Activated effector memory CD4-positive, alpha-beta T cell treated with anti-CD3 and anti-CD28 coated beads, Interleukin-2, amount 50 U/mL, for 16 hours (primary cell): ENCODE measurements at regions not wholly inside any gene's neighbourhood (a gene's known extent, or its start where the extent isn't known, plus 50 kb on each side); places are given as distances from the start of the nearest gene placed in this dataset.
"Not testable (repeated sequence)": the region's sequence is repeated elsewhere in the genome, so short reads cannot be mapped to it uniquely, and the experiment has no call there.

ENCODE experiments used
- DNase-seq: peaks from one replicate; pipeline ENCODE4 v3.0.0-alpha.2; 2020

DNA sequence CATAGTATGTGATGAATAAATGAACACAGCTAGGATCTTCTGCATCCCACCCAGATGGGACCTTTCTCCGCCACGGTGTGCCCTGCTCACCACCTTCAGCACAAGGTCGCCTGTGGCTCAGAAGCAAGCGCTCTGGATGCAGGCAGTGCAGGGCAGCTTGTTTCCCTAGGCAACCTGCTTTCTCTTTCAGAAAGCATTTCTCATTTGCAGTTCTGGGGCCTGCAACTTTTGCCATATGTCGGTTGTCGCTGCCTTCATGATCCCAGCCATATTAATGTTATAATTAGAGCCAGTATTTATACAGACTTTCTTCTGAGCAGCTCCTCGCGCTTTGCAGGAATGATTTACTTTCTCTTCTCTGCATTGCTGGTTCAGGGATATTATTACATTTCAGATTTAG lies 692.8 kb downstream of the RNF144A start:
- no peak for DNase-seq

- DNase-seq, result no peak
Observed at GRCh38 chr2:7611750-7612149, 694.5 kb downstream of the RNF144A start.

DNA sequence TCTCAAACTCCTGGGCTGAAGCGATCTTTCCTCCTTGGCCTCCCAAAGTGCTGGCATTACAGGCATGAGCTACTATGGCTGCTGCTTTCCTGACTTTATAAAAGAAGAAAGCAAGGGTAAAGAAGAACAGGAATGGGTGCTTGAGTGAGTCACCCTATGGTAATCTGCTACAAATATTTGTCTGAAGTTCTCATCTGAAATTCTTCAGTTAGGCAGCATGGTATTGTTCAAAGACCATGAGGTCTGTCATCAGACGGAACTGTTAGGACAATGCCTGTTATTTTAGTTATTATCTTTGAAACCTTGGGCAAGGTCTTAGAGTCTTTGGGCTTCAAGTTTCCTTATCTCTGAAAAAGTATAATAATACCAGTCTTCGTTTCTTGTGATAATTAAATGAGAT lies 695.8 kb downstream of the RNF144A start:
- DNase-seq, result no peak

- DNase-seq, result no peak
Observed at GRCh38 chr2:7613831-7614230, 696.6 kb downstream of the RNF144A start.

DNA sequence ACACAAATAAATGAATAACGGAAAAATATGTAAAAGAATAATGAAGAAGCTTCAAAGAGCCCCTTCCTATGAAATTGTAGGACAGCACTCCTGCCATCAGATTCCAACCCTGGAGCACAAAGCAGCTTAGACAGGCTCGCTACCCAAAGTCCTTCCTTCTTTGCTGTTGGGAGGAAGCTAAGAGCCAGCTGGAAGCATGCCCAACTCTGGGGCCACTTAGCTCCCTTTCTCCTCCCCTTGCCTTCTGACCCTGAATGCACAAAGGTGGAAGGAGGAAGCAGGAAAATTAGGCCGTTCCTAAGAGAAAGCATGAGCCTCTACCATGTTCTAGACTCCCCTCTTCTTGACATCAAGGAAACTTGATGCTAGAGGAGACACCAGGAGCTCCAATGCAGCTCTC lies 700.8 kb downstream of the RNF144A start:
- DNase-seq, result no peak

DNA sequence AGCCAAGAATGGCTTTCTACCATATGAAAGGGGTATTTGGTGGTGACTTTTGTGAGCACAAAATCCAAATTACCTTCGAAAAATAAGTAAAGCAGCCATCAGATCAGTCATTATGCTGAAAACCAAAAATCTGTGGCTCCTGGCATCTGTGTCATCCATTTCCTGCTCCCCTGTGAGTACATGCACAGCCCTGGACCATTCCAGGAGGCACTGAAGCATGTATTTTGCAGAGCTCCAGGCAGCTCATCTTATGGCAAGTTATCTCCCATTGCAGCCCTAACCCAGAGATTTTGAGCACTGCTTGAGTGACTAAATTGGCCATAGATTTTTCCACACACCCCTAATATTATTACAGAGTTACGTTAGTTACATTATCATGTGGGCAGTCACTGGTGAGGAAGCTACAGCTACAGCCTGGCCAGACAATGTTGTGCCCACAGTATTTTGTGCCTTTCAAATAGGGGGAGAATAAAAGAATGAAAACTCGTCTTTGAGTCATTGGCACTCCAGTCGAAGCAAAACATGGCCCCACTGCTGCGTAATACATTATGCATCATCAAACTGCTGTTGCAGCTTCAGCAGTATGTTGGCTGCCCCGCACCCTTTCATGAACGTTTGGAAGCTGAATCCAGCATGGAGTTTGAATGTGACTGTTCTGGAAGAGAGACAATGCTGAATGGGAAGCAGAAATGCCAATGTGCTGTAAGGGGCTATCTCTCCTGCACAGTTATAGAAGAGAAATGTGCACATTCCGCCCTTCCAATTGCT lies 702.2 kb downstream of the RNF144A start:
- no peak for DNase-seq

DNA sequence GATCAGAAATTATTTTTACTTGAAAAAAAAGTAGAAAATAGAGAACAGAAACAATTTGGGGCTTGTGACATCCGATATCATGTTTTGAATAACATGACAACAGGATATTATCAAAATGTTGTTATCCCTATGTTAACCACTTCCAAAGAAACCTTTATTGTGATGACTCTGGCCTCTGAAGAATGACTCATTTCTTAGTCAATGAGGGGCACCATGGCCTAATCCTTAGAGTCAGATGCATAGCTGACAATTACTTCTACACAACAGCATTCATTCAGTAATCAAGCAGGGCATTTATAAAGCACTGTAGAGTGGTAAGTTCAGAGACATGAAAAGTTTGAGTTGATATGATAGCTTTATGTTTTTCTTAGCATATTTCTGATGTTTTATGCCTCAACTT lies 703.0 kb downstream of the RNF144A start:
- DNase-seq, result no peak

DNA sequence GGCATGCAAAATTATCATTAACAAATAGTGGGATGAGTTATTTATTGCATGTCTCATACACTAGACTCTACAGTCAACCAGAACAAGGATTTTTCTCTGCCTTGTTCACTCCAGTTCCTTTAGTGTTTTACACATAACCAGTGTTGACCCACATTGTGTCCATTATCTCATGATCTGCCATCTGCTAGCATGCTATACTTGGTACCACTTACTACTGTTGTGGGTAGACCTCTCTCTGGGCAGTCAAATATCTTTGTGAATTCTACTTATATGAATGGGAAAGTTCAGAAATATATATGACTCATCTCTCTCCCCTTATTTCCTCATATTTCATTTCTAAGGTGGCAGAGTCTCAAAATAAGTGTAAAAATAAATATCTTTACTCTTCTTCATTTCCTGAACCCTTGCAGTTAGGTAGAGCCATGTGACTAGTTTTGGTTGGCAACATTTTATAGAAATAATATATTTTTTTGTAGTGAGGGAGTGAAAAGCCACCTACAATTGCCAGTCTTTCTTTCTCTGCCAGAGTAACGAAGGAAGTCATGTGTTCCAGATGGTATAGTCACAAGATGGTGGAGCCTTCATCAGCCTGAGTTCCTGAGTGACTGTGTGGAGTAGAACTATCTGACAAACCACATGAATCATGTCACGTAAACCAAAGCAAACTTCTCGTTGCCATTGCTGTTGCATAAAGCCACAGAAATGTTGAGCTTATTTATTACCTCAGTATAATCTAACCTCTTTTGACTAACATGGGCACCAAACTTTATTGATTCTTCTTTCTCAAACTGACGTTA lies 704.0 kb downstream of the RNF144A start:
- no peak for DNase-seq

GRCh38 chr2:7625392-7626138 lies 708.4 kb downstream of the RNF144A start:
- no peak for DNase-seq

DNA sequence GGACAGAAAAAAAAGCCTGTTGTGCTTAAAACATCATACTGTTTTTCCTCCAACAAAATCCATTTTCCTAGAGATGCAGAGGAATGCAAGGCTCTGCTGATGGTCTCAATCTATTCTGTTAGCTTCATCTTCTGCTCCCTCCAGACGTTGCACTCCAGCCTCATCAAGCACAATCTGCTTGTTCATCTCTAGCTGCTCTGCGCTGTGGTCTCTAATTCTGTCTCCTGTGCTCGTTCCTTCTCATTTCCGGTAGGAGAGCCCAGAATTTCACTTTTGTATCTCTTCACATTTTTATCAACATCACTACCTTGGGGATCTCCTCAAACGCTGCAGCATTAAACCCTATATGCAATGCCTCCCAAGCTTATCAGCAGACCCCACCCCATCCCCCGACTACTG lies 708.9 kb downstream of the RNF144A start:
- DNase-seq, result no peak

- DNase-seq, result no peak
Observed at GRCh38 chr2:7627583-7627982, 710.4 kb downstream of the RNF144A start.

GRCh38 chr2:7632420-7632819 lies 715.2 kb downstream of the RNF144A start:
- no peak for DNase-seq

DNA sequence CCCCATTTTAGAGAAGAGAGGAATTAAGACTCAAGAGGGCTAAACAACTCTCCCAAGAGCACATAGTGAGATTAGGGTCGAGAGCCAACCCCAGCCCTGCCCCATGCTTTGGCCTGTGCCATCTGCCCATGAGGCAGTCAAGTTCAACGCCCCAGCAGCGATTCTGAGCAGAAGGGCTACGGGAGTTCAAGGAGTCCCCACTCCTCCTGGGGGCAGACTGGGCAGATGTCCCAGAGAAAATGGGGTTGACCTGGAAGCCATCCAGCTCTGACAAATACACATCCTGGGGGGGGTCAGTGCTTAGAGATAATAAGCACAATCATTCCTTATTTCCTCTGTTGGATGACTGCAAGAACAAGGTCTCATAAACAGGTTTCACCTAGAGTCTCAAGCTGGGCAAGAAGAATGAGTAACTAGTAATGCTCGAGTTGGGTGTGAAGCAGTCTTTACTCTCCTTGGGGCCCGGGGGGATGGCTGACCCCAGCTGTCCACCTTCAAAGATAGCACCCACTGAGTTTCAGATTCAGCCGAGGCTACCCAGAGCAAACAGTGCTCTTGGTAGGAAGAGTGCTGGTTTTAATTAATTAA lies 716.4 kb downstream of the RNF144A start:
- no peak for DNase-seq

GRCh38 chr2:7634409-7634808 lies 717.2 kb downstream of the RNF144A start:
- DNase-seq, result no peak

GRCh38 chr2:7639476-7639875 lies 722.3 kb downstream of the RNF144A start:
- DNase-seq, result no peak

DNA sequence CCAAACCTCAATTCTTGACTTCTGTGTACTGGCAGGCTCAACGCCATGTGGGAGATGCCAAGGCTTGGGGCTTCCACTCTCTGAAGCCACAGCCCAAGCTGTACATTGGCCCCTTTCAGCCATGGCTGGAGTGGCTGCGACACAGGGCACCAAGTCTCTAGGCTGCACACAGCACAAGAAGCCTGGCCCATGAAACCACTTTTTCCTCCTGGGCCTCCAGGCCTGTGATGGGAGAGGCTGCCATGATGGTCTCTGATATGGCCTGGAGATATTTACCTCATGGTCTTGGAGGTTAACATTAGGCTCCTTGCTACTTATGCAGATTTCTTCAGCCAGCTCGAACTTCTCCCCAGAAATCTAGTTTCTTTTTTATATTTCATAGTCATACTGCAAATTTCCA lies 724.1 kb downstream of the RNF144A start:
- not testable (repeated sequence) for DNase-seq

DNA sequence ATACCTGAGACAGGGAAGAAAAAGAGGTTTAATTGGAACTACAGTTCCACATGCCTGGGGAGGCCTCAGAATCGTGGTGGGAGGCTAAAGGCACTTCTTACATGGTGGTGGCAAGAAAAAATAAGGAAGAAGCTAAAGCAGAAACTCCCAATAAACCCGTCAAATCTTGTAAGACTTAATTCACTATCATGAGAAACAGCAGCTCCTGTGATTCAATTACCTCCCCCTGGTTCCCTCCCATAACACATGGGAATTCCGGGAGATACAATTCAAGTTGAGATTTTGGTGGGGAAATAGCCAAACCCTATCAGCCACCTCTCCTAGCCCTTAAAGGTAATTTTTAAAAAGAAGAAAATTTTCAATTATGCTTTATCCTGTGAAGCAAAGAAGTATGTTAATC lies 728.8 kb downstream of the RNF144A start:
- no peak for DNase-seq

- no peak for DNase-seq
Observed at GRCh38 chr2:7646661-7647060, 729.4 kb downstream of the RNF144A start.

DNA sequence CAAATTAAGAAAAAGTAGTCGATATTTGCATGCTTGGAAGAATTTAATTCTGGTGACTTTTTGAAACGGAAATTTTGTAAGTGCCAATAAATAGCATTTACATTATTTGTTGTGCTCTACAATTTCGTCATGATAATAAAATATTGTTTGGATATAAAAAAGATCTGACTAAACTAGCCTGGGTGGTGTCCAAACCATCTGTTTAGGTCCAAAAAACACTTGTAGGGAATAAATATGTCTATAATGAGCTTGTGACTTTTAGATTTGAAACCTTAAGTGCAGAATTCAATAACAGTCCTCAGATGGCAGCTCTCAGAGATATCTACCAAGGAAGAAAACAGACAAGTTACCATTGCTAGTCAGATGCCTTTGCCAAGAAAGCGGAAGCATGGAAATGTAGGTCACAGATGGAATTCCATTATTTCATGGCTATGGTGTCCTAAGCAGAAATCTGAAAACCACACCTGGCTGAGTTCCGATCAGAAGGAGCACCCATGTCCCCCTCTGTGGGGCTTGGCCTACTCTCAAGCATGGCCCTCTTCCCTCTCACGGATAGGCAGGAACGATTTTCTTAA lies 731.1 kb downstream of the RNF144A start:
- no peak for DNase-seq

DNA sequence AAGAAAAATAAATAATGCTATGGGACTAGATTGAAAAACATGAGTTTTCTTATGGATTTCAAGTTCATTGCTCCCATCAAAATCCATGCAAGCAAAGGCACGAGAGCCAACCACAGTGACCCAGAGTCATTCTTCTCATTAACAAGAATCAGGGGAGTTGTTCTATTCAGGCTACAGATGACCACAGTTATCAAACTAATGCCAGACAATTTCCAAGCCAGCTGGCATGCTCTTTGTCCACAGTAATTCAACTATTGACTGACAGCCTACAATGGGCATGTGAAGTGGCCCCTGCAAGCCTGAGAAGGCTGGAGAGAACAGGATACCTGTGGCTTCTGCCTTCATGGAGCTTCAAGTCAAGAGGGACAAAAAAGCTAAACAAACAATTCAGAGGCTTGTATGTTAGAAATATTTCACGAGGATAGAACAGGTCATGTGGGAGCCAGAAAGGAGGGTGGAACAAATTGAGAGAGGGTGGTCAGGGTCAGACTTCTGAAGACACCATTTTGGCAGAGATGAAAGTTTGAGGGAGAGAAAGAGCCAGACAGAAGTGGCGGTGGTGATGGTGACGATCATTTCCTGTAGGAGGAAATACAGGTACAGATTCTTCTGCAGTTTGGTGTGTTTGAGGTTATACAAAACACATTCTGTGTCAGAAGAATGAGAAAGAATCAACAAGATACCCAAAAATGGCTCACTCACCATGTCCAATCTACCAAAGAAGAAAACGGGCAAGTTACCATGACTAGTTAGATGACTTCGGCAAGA lies 732.4 kb downstream of the RNF144A start:
- no peak for DNase-seq

- DNase-seq, result no peak
Observed at GRCh38 chr2:7653617-7654016, 736.4 kb downstream of the RNF144A start.

- DNase-seq, result no peak
Observed at GRCh38 chr2:7655629-7656028, 738.4 kb downstream of the RNF144A start.
